H1 (cell line): ENCODE measurements at regions not wholly inside any gene's neighbourhood (a gene's known extent, or its start where the extent isn't known, plus 50 kb on each side); places are given as distances from the start of the nearest gene placed in this dataset.

Experiments
- ASH2L ChIP-seq: fragments of 200-600, 300-600 bp; sonication (generic); IDR thresholded peaks from one replicate; pipeline ENCODE4 v1.7.1; 2017; ENCODE audit warnings: low read length
- EGR1 ChIP-seq: IDR thresholded peaks from 2 replicates; pipeline ENCODE4 v1.6.1; 2011; ENCODE audit warnings: low read depth, low read length, borderline replicate concordance
- FOSL1 ChIP-seq: IDR thresholded peaks from 2 replicates; pipeline ENCODE4 v1.6.1; 2011; ENCODE audit warnings: mild to moderate bottlenecking, low read depth, low read length, moderate library complexity; ENCODE audit not compliant: insufficient read depth
- HDAC2 ChIP-seq, 2 experiments: fragments of 300-600 bp in 1 of 2; sonication (generic) in 1 of 2; IDR thresholded peaks; 2 replicates each; pipeline ENCODE4 v1.6.1; 2011 to 2012; ENCODE audit warnings: low read depth in 2 of 2, low read length in 2 of 2, mild to moderate bottlenecking in 2 of 2, moderate library complexity in 2 of 2, borderline replicate concordance in 1 of 2, inconsistent platforms in 1 of 2
- SIX5 ChIP-seq: IDR thresholded peaks from 2 replicates; pipeline ENCODE4 v1.6.1; 2011; ENCODE audit warnings: mild to moderate bottlenecking, low read depth, low read length
- TF ChIP-seq, protein P1 (sequence below): fragments of 300-600 bp; sonication (generic); IDR thresholded peaks from 2 replicates; pipeline ENCODE4 v1.7.1; 2012; ENCODE audit warnings: low read length, moderate library complexity, mild to moderate bottlenecking, inconsistent platforms; ENCODE audit not compliant: insufficient replicate concordance

GRCh38 chr21:27796106-27796505 is 829.2 kb upstream of the ADAMTS5 start (continued):
- TF ChIP-seq, protein P1, sequence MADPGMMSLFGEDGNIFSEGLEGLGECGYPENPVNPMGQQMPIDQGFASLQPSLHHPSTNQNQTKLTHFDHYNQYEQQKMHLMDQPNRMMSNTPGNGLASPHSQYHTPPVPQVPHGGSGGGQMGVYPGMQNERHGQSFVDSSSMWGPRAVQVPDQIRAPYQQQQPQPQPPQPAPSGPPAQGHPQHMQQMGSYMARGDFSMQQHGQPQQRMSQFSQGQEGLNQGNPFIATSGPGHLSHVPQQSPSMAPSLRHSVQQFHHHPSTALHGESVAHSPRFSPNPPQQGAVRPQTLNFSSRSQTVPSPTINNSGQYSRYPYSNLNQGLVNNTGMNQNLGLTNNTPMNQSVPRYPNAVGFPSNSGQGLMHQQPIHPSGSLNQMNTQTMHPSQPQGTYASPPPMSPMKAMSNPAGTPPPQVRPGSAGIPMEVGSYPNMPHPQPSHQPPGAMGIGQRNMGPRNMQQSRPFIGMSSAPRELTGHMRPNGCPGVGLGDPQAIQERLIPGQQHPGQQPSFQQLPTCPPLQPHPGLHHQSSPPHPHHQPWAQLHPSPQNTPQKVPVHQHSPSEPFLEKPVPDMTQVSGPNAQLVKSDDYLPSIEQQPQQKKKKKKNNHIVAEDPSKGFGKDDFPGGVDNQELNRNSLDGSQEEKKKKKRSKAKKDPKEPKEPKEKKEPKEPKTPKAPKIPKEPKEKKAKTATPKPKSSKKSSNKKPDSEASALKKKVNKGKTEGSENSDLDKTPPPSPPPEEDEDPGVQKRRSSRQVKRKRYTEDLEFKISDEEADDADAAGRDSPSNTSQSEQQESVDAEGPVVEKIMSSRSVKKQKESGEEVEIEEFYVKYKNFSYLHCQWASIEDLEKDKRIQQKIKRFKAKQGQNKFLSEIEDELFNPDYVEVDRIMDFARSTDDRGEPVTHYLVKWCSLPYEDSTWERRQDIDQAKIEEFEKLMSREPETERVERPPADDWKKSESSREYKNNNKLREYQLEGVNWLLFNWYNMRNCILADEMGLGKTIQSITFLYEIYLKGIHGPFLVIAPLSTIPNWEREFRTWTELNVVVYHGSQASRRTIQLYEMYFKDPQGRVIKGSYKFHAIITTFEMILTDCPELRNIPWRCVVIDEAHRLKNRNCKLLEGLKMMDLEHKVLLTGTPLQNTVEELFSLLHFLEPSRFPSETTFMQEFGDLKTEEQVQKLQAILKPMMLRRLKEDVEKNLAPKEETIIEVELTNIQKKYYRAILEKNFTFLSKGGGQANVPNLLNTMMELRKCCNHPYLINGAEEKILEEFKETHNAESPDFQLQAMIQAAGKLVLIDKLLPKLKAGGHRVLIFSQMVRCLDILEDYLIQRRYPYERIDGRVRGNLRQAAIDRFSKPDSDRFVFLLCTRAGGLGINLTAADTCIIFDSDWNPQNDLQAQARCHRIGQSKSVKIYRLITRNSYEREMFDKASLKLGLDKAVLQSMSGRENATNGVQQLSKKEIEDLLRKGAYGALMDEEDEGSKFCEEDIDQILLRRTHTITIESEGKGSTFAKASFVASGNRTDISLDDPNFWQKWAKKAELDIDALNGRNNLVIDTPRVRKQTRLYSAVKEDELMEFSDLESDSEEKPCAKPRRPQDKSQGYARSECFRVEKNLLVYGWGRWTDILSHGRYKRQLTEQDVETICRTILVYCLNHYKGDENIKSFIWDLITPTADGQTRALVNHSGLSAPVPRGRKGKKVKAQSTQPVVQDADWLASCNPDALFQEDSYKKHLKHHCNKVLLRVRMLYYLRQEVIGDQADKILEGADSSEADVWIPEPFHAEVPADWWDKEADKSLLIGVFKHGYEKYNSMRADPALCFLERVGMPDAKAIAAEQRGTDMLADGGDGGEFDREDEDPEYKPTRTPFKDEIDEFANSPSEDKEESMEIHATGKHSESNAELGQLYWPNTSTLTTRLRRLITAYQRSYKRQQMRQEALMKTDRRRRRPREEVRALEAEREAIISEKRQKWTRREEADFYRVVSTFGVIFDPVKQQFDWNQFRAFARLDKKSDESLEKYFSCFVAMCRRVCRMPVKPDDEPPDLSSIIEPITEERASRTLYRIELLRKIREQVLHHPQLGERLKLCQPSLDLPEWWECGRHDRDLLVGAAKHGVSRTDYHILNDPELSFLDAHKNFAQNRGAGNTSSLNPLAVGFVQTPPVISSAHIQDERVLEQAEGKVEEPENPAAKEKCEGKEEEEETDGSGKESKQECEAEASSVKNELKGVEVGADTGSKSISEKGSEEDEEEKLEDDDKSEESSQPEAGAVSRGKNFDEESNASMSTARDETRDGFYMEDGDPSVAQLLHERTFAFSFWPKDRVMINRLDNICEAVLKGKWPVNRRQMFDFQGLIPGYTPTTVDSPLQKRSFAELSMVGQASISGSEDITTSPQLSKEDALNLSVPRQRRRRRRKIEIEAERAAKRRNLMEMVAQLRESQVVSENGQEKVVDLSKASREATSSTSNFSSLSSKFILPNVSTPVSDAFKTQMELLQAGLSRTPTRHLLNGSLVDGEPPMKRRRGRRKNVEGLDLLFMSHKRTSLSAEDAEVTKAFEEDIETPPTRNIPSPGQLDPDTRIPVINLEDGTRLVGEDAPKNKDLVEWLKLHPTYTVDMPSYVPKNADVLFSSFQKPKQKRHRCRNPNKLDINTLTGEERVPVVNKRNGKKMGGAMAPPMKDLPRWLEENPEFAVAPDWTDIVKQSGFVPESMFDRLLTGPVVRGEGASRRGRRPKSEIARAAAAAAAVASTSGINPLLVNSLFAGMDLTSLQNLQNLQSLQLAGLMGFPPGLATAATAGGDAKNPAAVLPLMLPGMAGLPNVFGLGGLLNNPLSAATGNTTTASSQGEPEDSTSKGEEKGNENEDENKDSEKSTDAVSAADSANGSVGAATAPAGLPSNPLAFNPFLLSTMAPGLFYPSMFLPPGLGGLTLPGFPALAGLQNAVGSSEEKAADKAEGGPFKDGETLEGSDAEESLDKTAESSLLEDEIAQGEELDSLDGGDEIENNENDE = no peak
- no peak for TF ChIP-seq HDAC2 (IDR thresholded peaks at IDR 0.05; ENCODE audit: borderline replicate concordance in 1 of 2, low read depth in 2 of 2, low read length in 2 of 2)
- no peak for TF ChIP-seq FOSL1
- TF ChIP-seq EGR1 = no peak
- TF ChIP-seq SIX5 = no peak
- no peak for TF ChIP-seq ASH2L
